Endothelial cell (in vitro differentiated cells): ENCODE measurements at regions not wholly inside any gene's neighbourhood (a gene's known extent, or its start where the extent isn't known, plus 50 kb on each side); places are given as distances from the start of the nearest gene placed in this dataset.

Experiments used
- DNase-seq: peaks from one replicate; pipeline ENCODE4 v3.0.0; 2021; ENCODE audit warnings: low spot score
- H3K27ac Mint-ChIP-seq: one replicate; pipeline ENCODE4 v1.8.0; 2021; ENCODE audit warnings: mixed read lengths, inconsistent platforms; ENCODE audit not compliant: unreplicated experiment
- H3K27me3 Mint-ChIP-seq: one replicate; pipeline ENCODE4 v1.8.0; 2021; ENCODE audit warnings: mild to moderate bottlenecking, moderate library complexity, mixed read lengths, inconsistent platforms; ENCODE audit not compliant: unreplicated experiment
- H3K36me3 Mint-ChIP-seq: one replicate; pipeline ENCODE4 v1.8.0; 2021; ENCODE audit warnings: mild to moderate bottlenecking, low read depth, mixed read lengths, inconsistent platforms; ENCODE audit not compliant: unreplicated experiment
- H3K4me1 Mint-ChIP-seq: one replicate; pipeline ENCODE4 v1.8.0; 2021; ENCODE audit warnings: mild to moderate bottlenecking, mixed read lengths, inconsistent platforms; ENCODE audit not compliant: unreplicated experiment
- H3K4me3 Mint-ChIP-seq: one replicate; pipeline ENCODE4 v1.8.0; 2021; ENCODE audit warnings: mild to moderate bottlenecking, mixed read lengths, inconsistent platforms; ENCODE audit not compliant: unreplicated experiment
- H3K9me3 Mint-ChIP-seq: one replicate; pipeline ENCODE4 v1.8.0; 2021; ENCODE audit warnings: mixed read lengths, inconsistent platforms; ENCODE audit not compliant: unreplicated experiment
- TF ChIP-seq, protein P1 (sequence below): fragments of 200-600 bp; sonication (generic); IDR thresholded peaks from one replicate; pipeline ENCODE4 v1.5.0; 2021; ENCODE audit warnings: antibody characterized with exemption; ENCODE audit not compliant: unreplicated experiment

- H3K27me3 Mint-ChIP-seq = no peaks in the 10 kb centered on the region
- H3K36me3 Mint-ChIP-seq = no peaks in the 10 kb centered on the region
- peaks cover 13% of the 10 kb centered on the region for H3K4me1 Mint-ChIP-seq
- no peak overlapping the region for H3K27ac Mint-ChIP-seq
- H3K4me3 Mint-ChIP-seq = no peak overlapping the region
- no peaks in the 10 kb centered on the region for H3K9me3 Mint-ChIP-seq
- no peak for DNase-seq
- TF ChIP-seq, protein P1, sequence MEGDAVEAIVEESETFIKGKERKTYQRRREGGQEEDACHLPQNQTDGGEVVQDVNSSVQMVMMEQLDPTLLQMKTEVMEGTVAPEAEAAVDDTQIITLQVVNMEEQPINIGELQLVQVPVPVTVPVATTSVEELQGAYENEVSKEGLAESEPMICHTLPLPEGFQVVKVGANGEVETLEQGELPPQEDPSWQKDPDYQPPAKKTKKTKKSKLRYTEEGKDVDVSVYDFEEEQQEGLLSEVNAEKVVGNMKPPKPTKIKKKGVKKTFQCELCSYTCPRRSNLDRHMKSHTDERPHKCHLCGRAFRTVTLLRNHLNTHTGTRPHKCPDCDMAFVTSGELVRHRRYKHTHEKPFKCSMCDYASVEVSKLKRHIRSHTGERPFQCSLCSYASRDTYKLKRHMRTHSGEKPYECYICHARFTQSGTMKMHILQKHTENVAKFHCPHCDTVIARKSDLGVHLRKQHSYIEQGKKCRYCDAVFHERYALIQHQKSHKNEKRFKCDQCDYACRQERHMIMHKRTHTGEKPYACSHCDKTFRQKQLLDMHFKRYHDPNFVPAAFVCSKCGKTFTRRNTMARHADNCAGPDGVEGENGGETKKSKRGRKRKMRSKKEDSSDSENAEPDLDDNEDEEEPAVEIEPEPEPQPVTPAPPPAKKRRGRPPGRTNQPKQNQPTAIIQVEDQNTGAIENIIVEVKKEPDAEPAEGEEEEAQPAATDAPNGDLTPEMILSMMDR = no peak
Observed at GRCh38 chr18:42338683-42339082, 383.6 kb downstream of the PIK3C3 start.

GRCh38 chr18:42339372-42339771, 384.3 kb downstream of the PIK3C3 start:
- Mint-ChIP-seq H3K4me3 (no peak overlapping the region), H3K36me3 (no peaks in the 10 kb centered on the region), H3K27ac (no peak overlapping the region), H3K9me3 (no peaks in the 10 kb centered on the region), H3K27me3 (no peaks in the 10 kb centered on the region), H3K4me1 (peaks cover 13% of the 10 kb centered on the region)
- TF ChIP-seq, protein P1 = no peak
- DNase-seq = no peak

- Mint-ChIP-seq H3K36me3 (no peaks in the 10 kb centered on the region), H3K27ac (no peak overlapping the region), H3K4me1 (peaks cover 13% of the 10 kb centered on the region), H3K9me3 (no peaks in the 10 kb centered on the region), H3K4me3 (no peak overlapping the region), H3K27me3 (no peaks in the 10 kb centered on the region)
- TF ChIP-seq, protein P1 = no peak
- no peak for DNase-seq
Observed at GRCh38 chr18:42340423-42341009, 385.5 kb downstream of the PIK3C3 start.

DNA sequence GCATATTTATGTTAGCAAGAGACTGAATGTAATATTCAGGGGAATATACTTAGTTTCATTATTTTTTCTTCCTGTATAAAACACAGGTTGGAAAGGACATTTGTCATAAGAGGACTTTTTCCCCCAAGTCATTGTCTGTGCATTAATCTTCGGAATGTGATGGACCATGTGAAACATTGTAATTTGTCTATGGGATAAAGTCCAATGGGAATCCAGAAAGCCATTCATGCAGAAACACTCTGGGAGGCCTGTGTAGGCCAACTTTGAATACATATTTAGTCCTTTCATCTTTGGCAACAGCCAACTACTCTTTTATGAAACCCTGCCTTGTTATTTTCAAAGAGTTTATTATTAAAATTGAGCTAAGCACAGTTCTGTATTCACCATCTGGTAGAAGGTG, 386.4 kb downstream of the PIK3C3 start:
- Mint-ChIP-seq H3K36me3 (no peaks in the 10 kb centered on the region), H3K4me3 (no peak overlapping the region), H3K27ac (no peak overlapping the region), H3K4me1 (peaks cover 13% of the 10 kb centered on the region), H3K27me3 (no peaks in the 10 kb centered on the region), H3K9me3 (no peaks in the 10 kb centered on the region)
- TF ChIP-seq, protein P1 = no peak
- no peak for DNase-seq

DNA sequence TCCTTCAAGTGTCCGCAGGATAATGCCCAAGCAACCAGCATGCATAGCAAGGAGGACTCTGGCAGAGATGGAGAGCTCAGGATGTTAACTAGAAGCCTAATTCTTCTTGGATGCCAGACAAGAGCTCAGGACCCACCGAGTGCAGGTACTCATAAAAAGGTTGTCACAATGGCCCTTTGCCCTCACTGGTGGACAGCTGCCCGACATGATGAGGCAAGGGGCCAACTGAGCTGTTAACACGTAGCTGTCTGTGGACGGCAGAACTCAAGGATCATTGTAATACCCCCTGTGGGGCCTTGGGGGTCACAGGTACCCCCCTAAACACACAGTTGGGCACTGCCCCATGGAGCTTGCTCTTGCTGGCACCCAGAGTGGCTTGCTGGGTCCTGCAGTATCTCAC, 393.7 kb downstream of the PIK3C3 start:
- Mint-ChIP-seq H3K9me3 (no peaks in the 10 kb centered on the region), H3K36me3 (no peaks in the 10 kb centered on the region), H3K27me3 (no peaks in the 10 kb centered on the region), H3K4me3 (no peak overlapping the region), H3K27ac (no peak overlapping the region), H3K4me1 (no peaks in the 10 kb centered on the region)
- no peak for DNase-seq
- TF ChIP-seq, protein P1 = no peak
